ENCODE measurements at regions not wholly inside any gene's neighbourhood (a gene's known extent, or its start where the extent isn't known, plus 50 kb on each side); places are given as distances from the start of the nearest gene placed in this dataset.

GRCh38 chr7:15012135-15012534, 109.6 kb upstream of the DGKB start:
- no peaks in the 10 kb centered on the region for H3K4me1 ChIP-seq (ENCODE audit: insufficient read depth, low read length)
- intact Hi-C loops (cut with micrococcal nuclease; ENCODE audit: unreplicated experiment) = no loop called here
- no peak overlapping the region for H3K27ac ChIP-seq (ENCODE audit: extremely low read length, insufficient read depth, low read length)
- WGBS (ENCODE audit: low lambda C conversion rate) = 50% methylated on average over 4 of the region's 4 CpGs
- H3K36me3 ChIP-seq (replicated peaks in 1 of 2; ENCODE audit: control insufficient read depth in 1 of 2, insufficient read depth in 2 of 2, low read length in 2 of 2) = no peaks in the 10 kb centered on the region
- TF ChIP-seq ZNF121 (CRISPR knock-in tag; IDR thresholded peaks at IDR 0.05) = no peak
- no peaks in the 10 kb centered on the region for H3K9me3 ChIP-seq (ENCODE audit: low read length)
- H2AFZ ChIP-seq (ENCODE audit: low read length) = no peak overlapping the region
- no peak for DNase-seq (ENCODE audit: low spot score)
- H3K4me2 ChIP-seq (ENCODE audit: low read depth, low read length) = no peak overlapping the region
- in situ Hi-C loops (cut with HindIII; ENCODE audit: extremely low pct_ligation_motif_present, low pct_unique_long_range_greater_than_20kb) = loop anchor here (10.0 to 25.0 kb wide), 3 partner anchors 297 to 1725 kb away; no protein-coding TSS in a partner anchor
- no peak overlapping the region for H3K9ac ChIP-seq (ENCODE audit: insufficient read depth, low read depth, low read length)
- FAIRE-seq = no peak
- H3K79me2 ChIP-seq (ENCODE audit: insufficient read depth, low read length) = no peaks in the 10 kb centered on the region
- ChIA-PET CTCF (ENCODE audit: low intra/inter-chr PET ratio, low total read pairs) (no interaction called here), POLR2A (no interaction called here)
- no peaks in the 10 kb centered on the region for H3K27me3 ChIP-seq (ENCODE audit: control insufficient read depth in 1 of 2, insufficient read depth in 2 of 2, low read length in 2 of 2)
- ATAC-seq = no peak
- BruUV-seq (replicated peaks) = no TSS peak
- H4K20me1 ChIP-seq (ENCODE audit: insufficient read depth, low read length) = no peaks in the 10 kb centered on the region; the same call in 1 of the 2 replicates
- H3K4me3 ChIP-seq (replicated peaks in 1 of 3; ENCODE audit: insufficient read depth in 1 of 3, low read depth in 2 of 3, low read length in 3 of 3) = no peak overlapping the region

GRCh38 chr7:15011289-15011688, 108.7 kb upstream of the DGKB start:
- Histone ChIP-seq H3K36me3 (replicated peaks in 1 of 2; ENCODE audit: control insufficient read depth in 1 of 2, insufficient read depth in 2 of 2, low read length in 2 of 2) (no peaks in the 10 kb centered on the region), H3K4me1 (ENCODE audit: insufficient read depth, low read length) (no peaks in the 10 kb centered on the region), H3K4me2 (ENCODE audit: low read depth, low read length) (no peak overlapping the region), H3K9me3 (ENCODE audit: low read length) (no peaks in the 10 kb centered on the region), H2AFZ (ENCODE audit: low read length) (no peak overlapping the region), H3K9ac (ENCODE audit: insufficient read depth, low read depth, low read length) (no peak overlapping the region), H3K79me2 (ENCODE audit: insufficient read depth, low read length) (no peaks in the 10 kb centered on the region), H3K27ac (ENCODE audit: extremely low read length, insufficient read depth, low read length) (no peak overlapping the region), H3K4me3 (replicated peaks in 1 of 3; ENCODE audit: insufficient read depth in 1 of 3, low read depth in 2 of 3, low read length in 3 of 3) (no peak overlapping the region), H4K20me1 (ENCODE audit: insufficient read depth, low read length) (no peaks in the 10 kb centered on the region; the same call in 1 of the 2 replicates), H3K27me3 (ENCODE audit: control insufficient read depth in 1 of 2, insufficient read depth in 2 of 2, low read length in 2 of 2) (no peaks in the 10 kb centered on the region)
- BruUV-seq (replicated peaks) = no TSS peak
- intact Hi-C loops (cut with micrococcal nuclease; ENCODE audit: unreplicated experiment) (no loop called here), in situ Hi-C loops (cut with HindIII; ENCODE audit: extremely low pct_ligation_motif_present, low pct_unique_long_range_greater_than_20kb) (loop anchor here (10.0 to 25.0 kb wide), 3 partner anchors 296 to 1724 kb away; no protein-coding TSS in a partner anchor)
- FAIRE-seq (no peak), ATAC-seq (no peak), DNase-seq (ENCODE audit: low spot score) (no peak)
- POLR2A ChIA-PET = no interaction called here
- CTCF ChIA-PET (ENCODE audit: low intra/inter-chr PET ratio, low total read pairs) = no interaction called here
- 13% methylated on average over 3 of the region's 3 CpGs for WGBS (ENCODE audit: low lambda C conversion rate)
- TF ChIP-seq ZBTB3 (CRISPR knock-in tag; IDR thresholded peaks at IDR 0.05; ENCODE audit: borderline replicate concordance, low read depth) (no peak), RCOR2 (CRISPR knock-in tag; IDR thresholded peaks at IDR 0.05) (no peak), ZNF430 (CRISPR knock-in tag; IDR thresholded peaks at IDR 0.05) (no peak), ZNF136 (CRISPR knock-in tag; IDR thresholded peaks at IDR 0.05; ENCODE audit: low read depth) (no peak), PHF20 (CRISPR knock-in tag; IDR thresholded peaks at IDR 0.05) (no peak), ZNF615 (CRISPR knock-in tag; IDR thresholded peaks at IDR 0.05; ENCODE audit: borderline replicate concordance) (no peak), RERE (CRISPR knock-in tag; IDR thresholded peaks at IDR 0.05; ENCODE audit: low read depth) (no peak), ZNF512 (CRISPR knock-in tag; IDR thresholded peaks at IDR 0.05) (no peak), ZZZ3 (CRISPR knock-in tag; IDR thresholded peaks at IDR 0.05; ENCODE audit: borderline replicate concordance) (no peak), CCAR2 (optimal IDR thresholded peaks at IDR 0.05; ENCODE audit: low read depth, low read length) (no peak)

Measured in HepG2 (cell line).